ENCODE measurements at regions not wholly inside any gene's neighbourhood (a gene's known extent, or its start where the extent isn't known, plus 50 kb on each side); places are given as distances from the start of the nearest gene placed in this dataset.

- Histone ChIP-seq H3K9ac (ENCODE audit: low read length) (no peak overlapping the region), H3K4me3 (ENCODE audit: low read length) (no peak overlapping the region)
Measured at GRCh38 chr15:60214201-60214600, 183.6 kb downstream of the ANXA2 start.

GRCh38 chr15:60215225-60215963 is 182.4 kb downstream of the ANXA2 start:
- Histone ChIP-seq H3K4me3 (ENCODE audit: low read length) (no peak overlapping the region), H3K79me2 (replicated peaks; ENCODE audit: insufficient read depth, low read length) (no peaks in the 10 kb centered on the region), H3K9me2 (ENCODE audit: insufficient read depth, low read length) (no peaks in the 10 kb centered on the region), H3K36me3 (ENCODE audit: insufficient read depth, low read length) (no peaks in the 10 kb centered on the region), H3K9ac (ENCODE audit: low read length) (no peak overlapping the region), H4K20me1 (ENCODE audit: insufficient read depth) (no peaks in the 10 kb centered on the region), H2AFZ (ENCODE audit: low read depth, low read length) (no peak overlapping the region), H3F3A (ENCODE audit: insufficient read depth, low read length, poor library complexity, severe bottlenecking) (no peaks in the 10 kb centered on the region), H3K27ac (ENCODE audit: low read length) (no peak overlapping the region), H3K4me2 (ENCODE audit: low read length) (no peak overlapping the region), H3K27me3 (ENCODE audit: insufficient read depth, low read depth, low read length) (no peaks in the 10 kb centered on the region), H3K9me3 (ENCODE audit: low read length) (no peaks in the 10 kb centered on the region)
- TF ChIP-seq EZH2 (IDR thresholded peaks at IDR 0.05; ENCODE audit: borderline replicate concordance, insufficient read depth, low read length, poor library complexity, severe bottlenecking) (no peak), POLR2AphosphoS5 (IDR thresholded peaks at IDR 0.05) (no peak), CTCF (IDR thresholded peaks at IDR 0.05; ENCODE audit: poor library complexity, severe bottlenecking) (no peak), EP300 (conservative IDR thresholded peaks at IDR 0.05; ENCODE audit: poor library complexity, severe bottlenecking) (no peak), RAD21 (conservative IDR thresholded peaks at IDR 0.05) (no peak), MXI1 (conservative IDR thresholded peaks at IDR 0.05; ENCODE audit: poor library complexity, severe bottlenecking) (no peak)

More at GRCh38 chr15:60214201-60214600, 183.6 kb downstream of the ANXA2 start:
- Histone ChIP-seq H3K79me2 (replicated peaks; ENCODE audit: insufficient read depth, low read length) (no peaks in the 10 kb centered on the region), H3K36me3 (ENCODE audit: insufficient read depth, low read length) (no peaks in the 10 kb centered on the region), H4K20me1 (ENCODE audit: insufficient read depth) (no peaks in the 10 kb centered on the region), H3K9me3 (ENCODE audit: low read length) (no peaks in the 10 kb centered on the region), H3K9me2 (ENCODE audit: insufficient read depth, low read length) (no peaks in the 10 kb centered on the region), H3K27me3 (ENCODE audit: insufficient read depth, low read depth, low read length) (no peaks in the 10 kb centered on the region), H2AFZ (ENCODE audit: low read depth, low read length) (no peak overlapping the region), H3F3A (ENCODE audit: insufficient read depth, low read length, poor library complexity, severe bottlenecking) (no peaks in the 10 kb centered on the region), H3K27ac (ENCODE audit: low read length) (no peak overlapping the region), H3K4me2 (ENCODE audit: low read length) (no peak overlapping the region)
- no peak for TF ChIP-seq RAD21 (conservative IDR thresholded peaks at IDR 0.05)
- no peak for TF ChIP-seq EP300 (conservative IDR thresholded peaks at IDR 0.05; ENCODE audit: poor library complexity, severe bottlenecking)
- no peak for TF ChIP-seq REST (IDR thresholded peaks at IDR 0.05; ENCODE audit: borderline replicate concordance)
- no peak for TF ChIP-seq SMC3 (conservative IDR thresholded peaks at IDR 0.05; ENCODE audit: poor library complexity)
- TF ChIP-seq TAF1 (IDR thresholded peaks at IDR 0.05; ENCODE audit: low read depth) = no peak
- TF ChIP-seq CTCF (IDR thresholded peaks at IDR 0.05; ENCODE audit: poor library complexity, severe bottlenecking) = no peak
- TF ChIP-seq POLR2AphosphoS5 (IDR thresholded peaks at IDR 0.05) = no peak
- TF ChIP-seq MXI1 (conservative IDR thresholded peaks at IDR 0.05; ENCODE audit: poor library complexity, severe bottlenecking) = no peak
- no peak for TF ChIP-seq EZH2 (IDR thresholded peaks at IDR 0.05; ENCODE audit: borderline replicate concordance, insufficient read depth, low read length, poor library complexity, severe bottlenecking)

All from neural cell (in vitro differentiated cells).